ENCODE measurements at regions not wholly inside any gene's neighbourhood (a gene's known extent, or its start where the extent isn't known, plus 50 kb on each side); places are given as distances from the start of the nearest gene placed in this dataset.

DNA sequence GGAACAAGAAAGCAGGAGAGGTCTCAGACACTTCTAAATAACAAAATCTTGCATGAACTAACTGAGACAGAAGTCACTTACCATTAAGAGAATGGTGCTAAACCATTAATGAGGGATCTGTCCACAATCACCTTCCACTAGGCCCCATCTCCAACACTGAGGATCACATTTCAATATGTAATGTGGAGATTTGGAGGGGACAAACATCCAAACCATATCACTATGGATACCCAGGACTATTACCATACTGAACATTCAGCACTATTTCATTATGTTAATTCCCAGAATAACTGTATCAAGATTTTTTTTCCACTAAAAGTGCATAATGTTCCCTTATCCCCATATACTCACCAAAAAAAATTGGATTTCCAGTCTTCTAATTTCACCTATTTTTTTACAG lies 491.8 kb downstream of the LMO7 start:
- TF ChIP-seq, protein P1, sequence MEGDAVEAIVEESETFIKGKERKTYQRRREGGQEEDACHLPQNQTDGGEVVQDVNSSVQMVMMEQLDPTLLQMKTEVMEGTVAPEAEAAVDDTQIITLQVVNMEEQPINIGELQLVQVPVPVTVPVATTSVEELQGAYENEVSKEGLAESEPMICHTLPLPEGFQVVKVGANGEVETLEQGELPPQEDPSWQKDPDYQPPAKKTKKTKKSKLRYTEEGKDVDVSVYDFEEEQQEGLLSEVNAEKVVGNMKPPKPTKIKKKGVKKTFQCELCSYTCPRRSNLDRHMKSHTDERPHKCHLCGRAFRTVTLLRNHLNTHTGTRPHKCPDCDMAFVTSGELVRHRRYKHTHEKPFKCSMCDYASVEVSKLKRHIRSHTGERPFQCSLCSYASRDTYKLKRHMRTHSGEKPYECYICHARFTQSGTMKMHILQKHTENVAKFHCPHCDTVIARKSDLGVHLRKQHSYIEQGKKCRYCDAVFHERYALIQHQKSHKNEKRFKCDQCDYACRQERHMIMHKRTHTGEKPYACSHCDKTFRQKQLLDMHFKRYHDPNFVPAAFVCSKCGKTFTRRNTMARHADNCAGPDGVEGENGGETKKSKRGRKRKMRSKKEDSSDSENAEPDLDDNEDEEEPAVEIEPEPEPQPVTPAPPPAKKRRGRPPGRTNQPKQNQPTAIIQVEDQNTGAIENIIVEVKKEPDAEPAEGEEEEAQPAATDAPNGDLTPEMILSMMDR (IDR thresholded peaks at IDR 0.05): no peak
- no peak for TF ChIP-seq POLR2A (IDR thresholded peaks at IDR 0.05)
- TF ChIP-seq POLR2AphosphoS5 (IDR thresholded peaks at IDR 0.05; ENCODE audit: insufficient read depth in 1 of 2, low read depth in 1 of 2): no peak
